Medulla oblongata (tissue), 1 donor: ENCODE measurements at regions not wholly inside any gene's neighbourhood (a gene's known extent, or its start where the extent isn't known, plus 50 kb on each side); places are given as distances from the start of the nearest gene placed in this dataset.

Experiments used
- DNase-seq: peaks from one replicate; pipeline ENCODE4 v3.0.0-alpha.2; 2015; ENCODE audit errors: extremely low spot score

DNA sequence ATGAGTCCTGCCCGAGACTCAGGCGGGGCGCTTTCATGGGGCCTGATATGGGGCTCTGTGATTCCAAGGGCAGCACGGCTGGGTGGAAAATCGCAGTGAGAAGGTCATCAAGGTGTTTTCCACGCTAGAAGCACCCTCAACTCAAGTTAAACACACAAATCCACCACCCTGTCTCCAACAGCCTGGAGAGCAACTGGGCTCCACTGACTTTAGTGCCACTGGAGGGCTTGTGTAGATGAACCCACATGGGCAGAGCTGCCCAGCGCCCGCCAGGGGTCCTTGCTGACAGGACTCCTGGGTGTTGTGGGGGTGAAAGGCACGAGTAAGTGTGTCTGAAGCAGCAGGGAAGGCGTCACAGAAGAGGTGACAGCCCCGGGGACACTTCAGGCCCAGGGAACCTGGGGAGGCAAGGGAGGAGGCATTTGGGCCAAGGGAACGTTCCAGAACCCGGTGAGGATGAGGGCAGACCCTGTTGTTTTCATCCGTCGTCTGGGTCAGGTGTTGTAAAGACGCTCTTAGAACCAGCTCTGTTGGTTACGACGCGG, 51.8 kb upstream of the CTDP1 start:
- no peak for DNase-seq

DNA sequence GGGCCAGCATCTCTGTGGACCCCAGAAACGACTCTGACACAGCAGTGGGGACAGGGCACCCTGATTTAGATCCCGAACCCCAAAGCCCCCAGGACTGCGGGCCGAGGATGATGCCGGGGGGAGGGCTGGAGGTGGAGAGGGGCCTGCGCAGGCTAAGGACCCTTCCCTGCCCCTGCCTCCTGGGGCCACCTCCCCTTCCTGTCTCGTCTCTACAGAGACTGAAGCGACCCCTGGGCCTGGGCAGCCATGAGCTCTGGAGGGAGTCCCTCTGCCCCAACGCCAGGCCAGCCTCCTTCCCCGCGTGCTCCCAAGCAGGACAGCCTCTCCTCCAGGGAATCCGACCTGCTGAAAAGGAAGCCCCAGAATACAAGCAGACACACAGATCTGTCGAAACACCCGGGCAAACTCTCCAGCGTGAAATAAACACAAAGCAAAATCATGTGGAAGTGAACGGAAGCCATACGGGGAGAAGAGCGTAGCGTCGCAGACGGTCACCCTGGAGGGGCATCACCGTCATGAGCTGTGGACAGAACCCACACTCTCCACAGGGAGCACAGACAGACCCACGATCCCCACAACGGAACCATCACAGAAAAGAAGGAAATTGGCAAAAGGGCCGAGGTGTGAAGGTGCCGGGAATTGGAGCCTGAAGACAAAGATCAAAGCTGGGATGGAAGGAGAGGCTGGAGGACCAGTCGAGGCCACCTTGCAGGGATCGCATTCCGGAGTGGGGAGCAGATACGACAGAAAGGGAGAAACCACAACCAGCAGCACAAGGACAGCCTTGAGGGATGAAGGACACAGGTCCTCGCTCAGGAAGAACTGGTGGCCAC, 51.0 kb upstream of the CTDP1 start:
- DNase-seq, result no peak

DNA sequence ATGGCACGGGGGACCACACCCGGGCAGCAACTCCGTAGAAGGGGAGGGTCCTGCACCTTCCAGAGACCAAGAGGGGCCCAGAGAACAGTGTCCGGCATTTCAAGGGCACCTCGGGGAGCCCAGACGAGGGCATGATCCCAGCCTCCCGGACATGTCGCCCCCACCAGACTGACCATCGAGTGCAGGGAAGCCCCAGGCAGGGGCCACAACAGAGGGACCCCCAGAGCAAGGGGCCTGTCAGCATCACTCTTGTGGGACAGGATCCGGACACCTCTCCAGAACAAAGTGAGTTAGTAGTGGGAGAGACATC, 50.4 kb upstream of the CTDP1 start:
- no peak for DNase-seq

DNA sequence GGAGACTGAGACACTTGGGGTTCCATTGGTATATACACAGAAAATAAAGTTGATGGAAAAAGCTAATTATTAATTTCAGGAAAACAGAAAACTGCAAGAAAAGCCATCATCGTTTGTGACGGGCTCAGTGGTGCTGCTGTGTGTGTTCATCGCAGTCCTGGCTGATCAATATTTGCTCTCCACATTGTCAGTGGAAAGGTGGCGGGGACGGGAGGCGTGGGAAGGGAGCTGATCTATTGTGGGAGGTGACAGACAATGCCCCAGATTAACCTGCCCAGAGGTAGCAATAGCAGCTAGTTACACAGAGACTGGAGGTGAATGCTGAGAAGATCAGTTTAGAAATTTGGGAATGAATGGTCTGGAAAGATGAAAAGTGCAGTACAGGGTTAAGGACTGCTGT, 50.0 kb upstream of the CTDP1 start:
- no peak for DNase-seq
